ENCODE measurements at regions not wholly inside any gene's neighbourhood (a gene's known extent, or its start where the extent isn't known, plus 50 kb on each side); places are given as distances from the start of the nearest gene placed in this dataset.

DNA sequence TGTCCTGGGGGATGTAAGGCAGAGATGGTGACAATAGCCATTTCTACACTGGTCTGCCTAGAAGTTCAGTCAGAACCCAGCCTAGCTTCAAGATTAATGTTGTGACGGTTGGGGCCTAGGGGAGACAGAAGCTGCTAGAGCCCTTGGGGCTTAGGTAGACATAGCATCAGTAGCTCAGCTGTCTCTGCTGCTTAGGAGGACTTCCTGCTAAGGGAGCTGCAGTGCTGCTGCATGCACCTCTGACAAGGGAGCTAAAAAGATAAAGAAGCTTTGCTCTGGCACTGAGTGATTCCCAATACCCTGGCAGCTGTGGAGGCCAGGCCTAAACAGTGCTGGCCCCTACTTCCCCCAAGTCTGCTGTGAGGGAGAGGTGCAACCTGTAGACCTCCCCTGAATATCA, 116.0 kb downstream of the CT47B1 start:
- Histone ChIP-seq H3K9me3 (no peaks in the 10 kb centered on the region), H3K4me3 (no peak overlapping the region), H3K4me1 (peaks cover 3% of the 10 kb centered on the region), H3K27me3 (no peaks in the 10 kb centered on the region), H3K27ac (no peak overlapping the region), H3K36me3 (replicated peaks in 1 of 2; ENCODE audit: insufficient read depth in 1 of 2, low read depth in 2 of 2) (no peaks in the 10 kb centered on the region)
- DNase-seq (no peak), ATAC-seq (no peak)
- TF ChIP-seq, protein P1, sequence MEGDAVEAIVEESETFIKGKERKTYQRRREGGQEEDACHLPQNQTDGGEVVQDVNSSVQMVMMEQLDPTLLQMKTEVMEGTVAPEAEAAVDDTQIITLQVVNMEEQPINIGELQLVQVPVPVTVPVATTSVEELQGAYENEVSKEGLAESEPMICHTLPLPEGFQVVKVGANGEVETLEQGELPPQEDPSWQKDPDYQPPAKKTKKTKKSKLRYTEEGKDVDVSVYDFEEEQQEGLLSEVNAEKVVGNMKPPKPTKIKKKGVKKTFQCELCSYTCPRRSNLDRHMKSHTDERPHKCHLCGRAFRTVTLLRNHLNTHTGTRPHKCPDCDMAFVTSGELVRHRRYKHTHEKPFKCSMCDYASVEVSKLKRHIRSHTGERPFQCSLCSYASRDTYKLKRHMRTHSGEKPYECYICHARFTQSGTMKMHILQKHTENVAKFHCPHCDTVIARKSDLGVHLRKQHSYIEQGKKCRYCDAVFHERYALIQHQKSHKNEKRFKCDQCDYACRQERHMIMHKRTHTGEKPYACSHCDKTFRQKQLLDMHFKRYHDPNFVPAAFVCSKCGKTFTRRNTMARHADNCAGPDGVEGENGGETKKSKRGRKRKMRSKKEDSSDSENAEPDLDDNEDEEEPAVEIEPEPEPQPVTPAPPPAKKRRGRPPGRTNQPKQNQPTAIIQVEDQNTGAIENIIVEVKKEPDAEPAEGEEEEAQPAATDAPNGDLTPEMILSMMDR (IDR thresholded peaks at IDR 0.05): no peak
- no peak for TF ChIP-seq POLR2A (IDR thresholded peaks at IDR 0.05)
- intact Hi-C loops (cut with DNase I): no loop called here
- 67 to 100% methylated on average over 1 of the region's 1 CpG for WGBS, 2 donors

GRCh38 chrX:120755066-120755846, 120.4 kb downstream of the CT47B1 start:
- H3K9me3 ChIP-seq: no peaks in the 10 kb centered on the region
- TF ChIP-seq POLR2A (IDR thresholded peaks at IDR 0.05): no peak
- TF ChIP-seq, protein P1 (IDR thresholded peaks at IDR 0.05): no peak
- no peak overlapping the region for H3K4me3 ChIP-seq
- H3K27me3 ChIP-seq: no peaks in the 10 kb centered on the region
- H3K4me1 ChIP-seq: peaks cover 3% of the 10 kb centered on the region
- no peak overlapping the region for H3K27ac ChIP-seq
- peak; percentile 30 for ATAC-seq
- WGBS, 2 donors: 10 to 13% methylated on average over 1 of the region's 1 CpG
- DNase-seq: peak; percentile 14 to 43 (median 36)
- intact Hi-C loops (cut with DNase I): no loop called here
- H3K36me3 ChIP-seq (replicated peaks in 1 of 2; ENCODE audit: insufficient read depth in 1 of 2, low read depth in 2 of 2): no peaks in the 10 kb centered on the region

- ATAC-seq (no peak), DNase-seq (no peak)
- Histone ChIP-seq H3K36me3 (replicated peaks in 1 of 2; ENCODE audit: insufficient read depth in 1 of 2, low read depth in 2 of 2) (no peaks in the 10 kb centered on the region), H3K27ac (no peak overlapping the region), H3K9me3 (no peaks in the 10 kb centered on the region), H3K27me3 (no peaks in the 10 kb centered on the region), H3K4me1 (peaks cover 3% of the 10 kb centered on the region), H3K4me3 (no peak overlapping the region)
- intact Hi-C loops (cut with DNase I): no loop called here
- WGBS, 2 donors: 74 to 86% methylated on average over 10 of the region's 10 CpGs
- no peak for TF ChIP-seq POLR2A (IDR thresholded peaks at IDR 0.05)
- TF ChIP-seq, protein P1 (IDR thresholded peaks at IDR 0.05): no peak
Observed at GRCh38 chrX:120753413-120754251, 122.0 kb downstream of the CT47B1 start.

- Histone ChIP-seq H3K27ac (no peak overlapping the region), H3K27me3 (no peaks in the 10 kb centered on the region), H3K9me3 (no peaks in the 10 kb centered on the region), H3K4me3 (no peak overlapping the region), H3K4me1 (peaks cover 3% of the 10 kb centered on the region), H3K36me3 (replicated peaks in 1 of 2; ENCODE audit: insufficient read depth in 1 of 2, low read depth in 2 of 2) (no peaks in the 10 kb centered on the region)
- 56 to 66% methylated on average over 4 to 7 of the region's 7 CpGs for WGBS, 2 donors
- DNase-seq: no peak
- no peak for ATAC-seq
- TF ChIP-seq, protein P1 (IDR thresholded peaks at IDR 0.05): no peak
- no peak for TF ChIP-seq POLR2A (IDR thresholded peaks at IDR 0.05)
- intact Hi-C loops (cut with DNase I): no loop called here
Observed at GRCh38 chrX:120752431-120753082, 122.7 kb upstream of the C1GALT1C1 start.
